ENCODE measurements at regions not wholly inside any gene's neighbourhood (a gene's known extent, or its start where the extent isn't known, plus 50 kb on each side); places are given as distances from the start of the nearest gene placed in this dataset.

DNA sequence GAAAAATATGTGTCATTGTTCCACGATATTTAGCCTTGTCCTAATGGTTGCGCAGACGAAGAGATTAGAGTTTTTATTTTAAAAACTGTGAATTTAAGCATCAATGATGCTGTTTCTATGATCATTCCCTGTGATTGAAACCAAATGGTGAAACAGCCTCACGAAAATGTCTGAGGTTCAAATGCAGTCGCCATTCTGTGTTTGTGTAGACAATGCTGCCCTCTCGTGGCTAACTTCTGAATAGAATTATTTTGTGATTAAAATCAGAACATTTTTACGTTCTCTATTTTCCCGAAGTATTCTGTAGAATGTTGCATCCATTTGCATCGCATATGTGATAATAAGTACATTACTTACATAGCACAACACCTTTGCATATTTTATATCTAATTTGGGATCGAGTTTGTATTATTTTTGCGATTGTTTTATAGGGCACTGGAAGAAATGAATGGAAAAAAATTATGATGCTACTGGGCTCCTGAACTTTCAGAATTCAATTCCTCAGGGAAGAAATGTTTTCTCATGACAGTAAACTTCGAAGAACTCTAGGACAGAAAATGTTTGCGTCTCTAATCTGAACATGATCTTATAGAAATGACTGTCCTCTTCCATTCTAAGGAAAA lies 54.8 kb upstream of the CREB1 start (continued):
- TF ChIP-seq ZSCAN29 (IDR thresholded peaks at IDR 0.05) = no peak
- TF ChIP-seq MYC (IDR thresholded peaks at IDR 0.05; ENCODE audit: insufficient read depth, insufficient read length, insufficient replicate concordance, low read length, severe bottlenecking) = no peak
- no peak for TF ChIP-seq SPI1 (IDR thresholded peaks at IDR 0.05; ENCODE audit: borderline replicate concordance, insufficient read depth, low read depth, low read length)
- no peak for TF ChIP-seq POLR2AphosphoS2 (IDR thresholded peaks at IDR 0.05; ENCODE audit: low read depth, low read length)
- TF ChIP-seq, protein P1, sequence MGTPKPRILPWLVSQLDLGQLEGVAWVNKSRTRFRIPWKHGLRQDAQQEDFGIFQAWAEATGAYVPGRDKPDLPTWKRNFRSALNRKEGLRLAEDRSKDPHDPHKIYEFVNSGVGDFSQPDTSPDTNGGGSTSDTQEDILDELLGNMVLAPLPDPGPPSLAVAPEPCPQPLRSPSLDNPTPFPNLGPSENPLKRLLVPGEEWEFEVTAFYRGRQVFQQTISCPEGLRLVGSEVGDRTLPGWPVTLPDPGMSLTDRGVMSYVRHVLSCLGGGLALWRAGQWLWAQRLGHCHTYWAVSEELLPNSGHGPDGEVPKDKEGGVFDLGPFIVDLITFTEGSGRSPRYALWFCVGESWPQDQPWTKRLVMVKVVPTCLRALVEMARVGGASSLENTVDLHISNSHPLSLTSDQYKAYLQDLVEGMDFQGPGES (IDR thresholded peaks at IDR 0.05) = no peak
- TF ChIP-seq, protein P2, sequence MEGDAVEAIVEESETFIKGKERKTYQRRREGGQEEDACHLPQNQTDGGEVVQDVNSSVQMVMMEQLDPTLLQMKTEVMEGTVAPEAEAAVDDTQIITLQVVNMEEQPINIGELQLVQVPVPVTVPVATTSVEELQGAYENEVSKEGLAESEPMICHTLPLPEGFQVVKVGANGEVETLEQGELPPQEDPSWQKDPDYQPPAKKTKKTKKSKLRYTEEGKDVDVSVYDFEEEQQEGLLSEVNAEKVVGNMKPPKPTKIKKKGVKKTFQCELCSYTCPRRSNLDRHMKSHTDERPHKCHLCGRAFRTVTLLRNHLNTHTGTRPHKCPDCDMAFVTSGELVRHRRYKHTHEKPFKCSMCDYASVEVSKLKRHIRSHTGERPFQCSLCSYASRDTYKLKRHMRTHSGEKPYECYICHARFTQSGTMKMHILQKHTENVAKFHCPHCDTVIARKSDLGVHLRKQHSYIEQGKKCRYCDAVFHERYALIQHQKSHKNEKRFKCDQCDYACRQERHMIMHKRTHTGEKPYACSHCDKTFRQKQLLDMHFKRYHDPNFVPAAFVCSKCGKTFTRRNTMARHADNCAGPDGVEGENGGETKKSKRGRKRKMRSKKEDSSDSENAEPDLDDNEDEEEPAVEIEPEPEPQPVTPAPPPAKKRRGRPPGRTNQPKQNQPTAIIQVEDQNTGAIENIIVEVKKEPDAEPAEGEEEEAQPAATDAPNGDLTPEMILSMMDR (IDR thresholded peaks at IDR 0.05 in 2 of 3, conservative IDR thresholded peaks at IDR 0.05 in 1 of 3; ENCODE audit: control insufficient read depth in 2 of 3, extremely low read depth in 1 of 3, insufficient read depth in 1 of 3, low read depth in 3 of 3, low read length in 3 of 3) = peak; percentile 40 to 66 (median 59); a peak in 5 of 6 replicates
- peak; percentile 91 for TF ChIP-seq RAD21 (IDR thresholded peaks at IDR 0.05; ENCODE audit: insufficient read depth, low read depth, low read length)
- TF ChIP-seq YBX1 (IDR thresholded peaks at IDR 0.05) = no peak
- TF ChIP-seq ZNF384 (IDR thresholded peaks at IDR 0.05; ENCODE audit: borderline replicate concordance, low read depth, low read length) = no peak
- TF ChIP-seq JUND (IDR thresholded peaks at IDR 0.05; ENCODE audit: low read depth, low read length) = no peak
- no peak for TF ChIP-seq IKZF2 (IDR thresholded peaks at IDR 0.05)
- TF ChIP-seq SMAD1 (IDR thresholded peaks at IDR 0.05; ENCODE audit: low read depth, partially characterized antibody) = no peak
- no peak for TF ChIP-seq NR2C2 (IDR thresholded peaks at IDR 0.05; ENCODE audit: borderline replicate concordance, control insufficient read depth, insufficient read length, low read depth)
- TF ChIP-seq ZNF622 (IDR thresholded peaks at IDR 0.05) = no peak
- TF ChIP-seq MXI1 (IDR thresholded peaks at IDR 0.05; ENCODE audit: low read depth, low read length) = no peak
- peak; percentile 24; the same call in 1 of the 2 replicates for TF ChIP-seq FOXM1 (IDR thresholded peaks at IDR 0.05; ENCODE audit: low read depth, low read length)
- no peak for TF ChIP-seq TCF7 (IDR thresholded peaks at IDR 0.05; ENCODE audit: borderline replicate concordance)
- no peak for TF ChIP-seq NFIC (IDR thresholded peaks at IDR 0.05; ENCODE audit: low read depth, low read length)

All from GM12878 (cell line).